CD14-positive monocyte (primary cell): ENCODE measurements at regions not wholly inside any gene's neighbourhood (a gene's known extent, or its start where the extent isn't known, plus 50 kb on each side); places are given as distances from the start of the nearest gene placed in this dataset.

ENCODE experiments used
- DNase-seq, 3 donors: peaks; one replicate each; pipeline ENCODE4 v3.0.0-alpha.2; 2011 to 2022
- H2AFZ ChIP-seq: 2 replicates; pipeline ENCODE4 v1.6.0; 2012; ENCODE audit warnings: mild to moderate bottlenecking, low read depth, low read length, inconsistent platforms; ENCODE audit not compliant: insufficient read depth, poor library complexity, severe bottlenecking
- H3K27ac ChIP-seq, 2 donors: 1 replicate in 1 of 2; 2 replicates in 1 of 2; pipeline ENCODE4 v1.5.1; 2012 to 2013; ENCODE audit warnings: low read length in 2 of 2, control low read depth in 1 of 2, inconsistent platforms in 1 of 2, low read depth in 1 of 2, mild to moderate bottlenecking in 1 of 2
- H3K27me3 ChIP-seq, 2 donors: one replicate each; pipeline versions ENCODE4 v1.6.0 to v1.6.1; 2011 to 2013; ENCODE audit warnings: low read length in 2 of 2; ENCODE audit not compliant: control insufficient read depth in 2 of 2, insufficient read depth in 2 of 2
- H3K36me3 ChIP-seq, 2 donors: replicated peaks in 1 of 2; 1 replicate in 1 of 2; 2 replicates in 1 of 2; pipeline versions ENCODE4 v1.5.1 to v1.6.1; 2012 to 2013; ENCODE audit warnings: low read length in 2 of 2, control low read depth in 1 of 2, inconsistent platforms in 1 of 2, mild to moderate bottlenecking in 1 of 2; ENCODE audit not compliant: insufficient read depth in 2 of 2, control insufficient read depth in 1 of 2
- H3K4me1 ChIP-seq, 2 donors: 1 replicate in 1 of 2; 2 replicates in 1 of 2; pipeline versions ENCODE4 v1.5.1 to v1.6.1; 2012 to 2013; ENCODE audit warnings: low read length in 2 of 2, control low read depth in 1 of 2, inconsistent platforms in 1 of 2, mild to moderate bottlenecking in 1 of 2, moderate library complexity in 1 of 2; ENCODE audit not compliant: insufficient read depth in 2 of 2, control insufficient read depth in 1 of 2
- H3K4me2 ChIP-seq: replicated peaks from 2 replicates; pipeline ENCODE3; 2012; ENCODE audit warnings: low read length, moderate library complexity, mild to moderate bottlenecking; ENCODE audit not compliant: poor library complexity, severe bottlenecking; ENCODE audit errors: extremely low read depth
- H3K4me3 ChIP-seq, 3 experiments: fragments of 200-600 bp in 1 of 3; sonication (generic) in 1 of 3; replicated peaks in 1 of 3; 1 replicate in 2 of 3; 2 replicates in 1 of 3; pipeline ENCODE4 v1.5.1; 2011 to 2013; ENCODE audit warnings: low read length in 3 of 3, mild to moderate bottlenecking in 3 of 3, control low read depth in 2 of 3, low read depth in 2 of 3, inconsistent platforms in 1 of 3, moderate library complexity in 1 of 3
- H3K79me2 ChIP-seq: 2 replicates; pipeline ENCODE4 v1.6.0; 2012; ENCODE audit warnings: mild to moderate bottlenecking, control low read depth, inconsistent platforms, low read length, moderate library complexity; ENCODE audit not compliant: insufficient read depth
- H3K9ac ChIP-seq: 2 replicates; pipeline ENCODE4 v1.6.0; 2017; ENCODE audit warnings: low read length, mild to moderate bottlenecking; ENCODE audit not compliant: insufficient read depth, poor library complexity, severe bottlenecking
- H3K9me3 ChIP-seq, 2 donors: replicated peaks in 1 of 2; 1 replicate in 1 of 2; 2 replicates in 1 of 2; pipeline versions ENCODE4 v1.5.1 to v1.6.1; 2012 to 2013; ENCODE audit warnings: low read length in 2 of 2, control low read depth in 1 of 2; ENCODE audit not compliant: control insufficient read depth in 1 of 2, insufficient read depth in 1 of 2
- H4K20me1 ChIP-seq: 2 replicates; pipeline ENCODE4 v1.6.0; 2012; ENCODE audit warnings: mild to moderate bottlenecking, low read length, control low read depth, moderate library complexity; ENCODE audit not compliant: insufficient read depth
- H3K27ac Mint-ChIP-seq, 7 donors: one replicate each; pipeline ENCODE4 v1.8.0; 2020; ENCODE audit warnings: mild to moderate bottlenecking in 7 of 7, mixed read lengths in 7 of 7, moderate library complexity in 6 of 7, inconsistent platforms in 2 of 7
- H3K27me3 Mint-ChIP-seq, 3 donors: one replicate each; pipeline ENCODE4 v1.8.0; 2021 to 2022; ENCODE audit warnings: low read depth in 3 of 3, mild to moderate bottlenecking in 3 of 3, mixed read lengths in 3 of 3, moderate library complexity in 3 of 3, inconsistent platforms in 1 of 3
- H3K36me3 Mint-ChIP-seq, 2 donors: one replicate each; pipeline ENCODE4 v1.8.0; 2020; ENCODE audit warnings: mixed read lengths in 2 of 2, inconsistent platforms in 1 of 2, mild to moderate bottlenecking in 1 of 2
- H3K4me1 Mint-ChIP-seq: one replicate; pipeline ENCODE4 v1.8.0; 2020; ENCODE audit warnings: mild to moderate bottlenecking, mixed read lengths
- H3K4me3 Mint-ChIP-seq, 2 donors: one replicate each; pipeline ENCODE4 v1.8.0; 2020; ENCODE audit warnings: mild to moderate bottlenecking in 2 of 2, mixed read lengths in 2 of 2, moderate library complexity in 1 of 2
- H3K9me3 Mint-ChIP-seq, 7 donors: one replicate each; pipeline ENCODE4 v1.8.0; 2020 to 2022; ENCODE audit warnings: mixed read lengths in 7 of 7, mild to moderate bottlenecking in 6 of 7, moderate library complexity in 6 of 7, inconsistent platforms in 2 of 7
- WGBS: methylation state at CpG from one replicate; pipeline ENCODE4 v1.1.5; 2013; ENCODE audit warnings: missing lambda C conversion rate; ENCODE audit not compliant: insufficient coverage; 5-methylcytosine and 5-hydroxymethylcytosine counted together
- intact Hi-C, 2 donors: fragments of 100-400 bp; cut with micrococcal nuclease; formaldehyde crosslinking; loops; one replicate each; pipeline versions ENCODE4 v1.15.0 to v1.15.1; 2023
- TF ChIP-seq, protein P1 (sequence below): fragments of 200-600 bp; IDR thresholded peaks from one replicate; pipeline ENCODE4 v1.8.0; 2022; ENCODE audit warnings: antibody characterized with exemption, mild to moderate bottlenecking

DNA sequence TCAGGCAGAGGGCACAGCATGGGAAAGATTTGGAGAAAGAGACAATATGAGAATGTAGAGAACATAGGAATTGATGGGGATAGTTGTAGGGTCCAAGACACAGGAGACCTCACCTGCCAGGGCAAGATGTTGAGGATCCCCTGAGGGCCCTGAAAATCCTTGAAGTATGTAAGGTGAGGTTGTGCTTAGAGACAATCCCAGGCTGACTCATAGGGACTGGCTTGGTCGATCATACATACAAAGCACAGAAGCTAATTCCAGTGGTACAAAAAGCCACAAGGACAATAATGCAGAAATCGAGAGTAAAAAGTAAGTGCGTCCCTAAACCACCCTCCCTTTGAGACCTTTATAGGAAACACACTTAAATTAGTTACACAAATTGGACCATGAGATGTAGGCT, 468.2 kb downstream of the MIAT start:
- Histone ChIP-seq H3K4me3 (no peak overlapping the region), H3K79me2 (no peaks in the 10 kb centered on the region), H3K9me3 (no peaks in the 10 kb centered on the region), H3K36me3 (no peaks in the 10 kb centered on the region), H3K4me1 (peaks cover 51 to 54% of the 10 kb centered on the region in 2 donors), H4K20me1 (no peaks in the 10 kb centered on the region), H3K9ac (no peak overlapping the region), H3K27ac (peak overlapping the region in 1 of 2 donors; percentile 88), H3K4me2 (no peak overlapping the region), H2AFZ (no peak overlapping the region), H3K27me3 (no peaks in the 10 kb centered on the region)
- Mint-ChIP-seq H3K9me3 (peaks cover 0 to 1% (median 0%) of the 10 kb centered on the region in 7 donors), H3K4me3 (no peak overlapping the region), H3K4me1 (peaks cover 47% of the 10 kb centered on the region), H3K27ac (peak overlapping the region in 1 of 7 donors; percentile 35), H3K27me3 (peaks cover 0 to 2% (median 0%) of the 10 kb centered on the region in 3 donors), H3K36me3 (no peaks in the 10 kb centered on the region)
- DNase-seq, result no peak
- TF ChIP-seq, protein P1, sequence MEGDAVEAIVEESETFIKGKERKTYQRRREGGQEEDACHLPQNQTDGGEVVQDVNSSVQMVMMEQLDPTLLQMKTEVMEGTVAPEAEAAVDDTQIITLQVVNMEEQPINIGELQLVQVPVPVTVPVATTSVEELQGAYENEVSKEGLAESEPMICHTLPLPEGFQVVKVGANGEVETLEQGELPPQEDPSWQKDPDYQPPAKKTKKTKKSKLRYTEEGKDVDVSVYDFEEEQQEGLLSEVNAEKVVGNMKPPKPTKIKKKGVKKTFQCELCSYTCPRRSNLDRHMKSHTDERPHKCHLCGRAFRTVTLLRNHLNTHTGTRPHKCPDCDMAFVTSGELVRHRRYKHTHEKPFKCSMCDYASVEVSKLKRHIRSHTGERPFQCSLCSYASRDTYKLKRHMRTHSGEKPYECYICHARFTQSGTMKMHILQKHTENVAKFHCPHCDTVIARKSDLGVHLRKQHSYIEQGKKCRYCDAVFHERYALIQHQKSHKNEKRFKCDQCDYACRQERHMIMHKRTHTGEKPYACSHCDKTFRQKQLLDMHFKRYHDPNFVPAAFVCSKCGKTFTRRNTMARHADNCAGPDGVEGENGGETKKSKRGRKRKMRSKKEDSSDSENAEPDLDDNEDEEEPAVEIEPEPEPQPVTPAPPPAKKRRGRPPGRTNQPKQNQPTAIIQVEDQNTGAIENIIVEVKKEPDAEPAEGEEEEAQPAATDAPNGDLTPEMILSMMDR, result no peak
- 100% methylated on average over 2 of the region's 3 CpGs for WGBS
- intact Hi-C loops, result no loop called here

DNA sequence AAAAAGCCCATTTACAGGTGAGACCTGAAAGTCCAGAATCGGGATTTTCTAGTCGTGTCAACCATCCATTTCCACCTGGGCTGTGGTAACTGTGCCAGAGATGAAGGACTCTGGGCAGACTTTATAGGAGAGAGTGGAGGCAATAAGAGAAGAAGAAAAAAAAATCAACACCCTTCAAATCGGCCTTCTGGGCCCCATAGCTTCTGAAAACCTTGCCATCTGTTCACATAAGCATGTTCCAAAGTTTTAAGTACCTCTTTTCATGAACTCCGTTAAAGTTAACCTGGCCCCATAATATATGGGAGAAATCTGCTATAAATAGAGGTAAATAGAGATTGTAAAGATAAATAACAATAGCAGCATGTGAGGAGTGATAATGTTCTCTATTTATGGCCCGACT, 470.5 kb downstream of the MIAT start:
- no peak overlapping the region for H3K4me2 ChIP-seq
- H3K4me1 ChIP-seq, result peaks cover 73 to 76% of the 10 kb centered on the region in 2 donors
- H2AFZ ChIP-seq, result no peak overlapping the region
- H3K36me3 ChIP-seq, result no peaks in the 10 kb centered on the region
- H3K4me1 Mint-ChIP-seq, result peaks cover 67% of the 10 kb centered on the region
- H3K27me3 Mint-ChIP-seq, result peaks cover 0 to 2% (median 0%) of the 10 kb centered on the region in 3 donors
- no peaks in the 10 kb centered on the region for H3K9me3 Mint-ChIP-seq
- H3K4me3 ChIP-seq, result no peak overlapping the region
- no peak for DNase-seq
- 80% methylated on average over 1 of the region's 5 CpGs for WGBS
- no peak overlapping the region for H3K9ac ChIP-seq
- no peaks in the 10 kb centered on the region for H3K9me3 ChIP-seq
- no peaks in the 10 kb centered on the region for H4K20me1 ChIP-seq
- H3K4me3 Mint-ChIP-seq, result no peak overlapping the region
- no peaks in the 10 kb centered on the region for H3K27me3 ChIP-seq
- TF ChIP-seq, protein P1, result no peak
- H3K27ac Mint-ChIP-seq, result peak overlapping the region in 6 of 7 donors; percentile 95 to 100 (median 98)
- H3K79me2 ChIP-seq, result no peaks in the 10 kb centered on the region
- H3K27ac ChIP-seq, result peak overlapping the region; percentile 85 to 98
- H3K36me3 Mint-ChIP-seq, result no peaks in the 10 kb centered on the region
- intact Hi-C loops, result no loop called here
